ENCODE measurements at regions not wholly inside any gene's neighbourhood (a gene's known extent, or its start where the extent isn't known, plus 50 kb on each side); places are given as distances from the start of the nearest gene placed in this dataset.

DNA sequence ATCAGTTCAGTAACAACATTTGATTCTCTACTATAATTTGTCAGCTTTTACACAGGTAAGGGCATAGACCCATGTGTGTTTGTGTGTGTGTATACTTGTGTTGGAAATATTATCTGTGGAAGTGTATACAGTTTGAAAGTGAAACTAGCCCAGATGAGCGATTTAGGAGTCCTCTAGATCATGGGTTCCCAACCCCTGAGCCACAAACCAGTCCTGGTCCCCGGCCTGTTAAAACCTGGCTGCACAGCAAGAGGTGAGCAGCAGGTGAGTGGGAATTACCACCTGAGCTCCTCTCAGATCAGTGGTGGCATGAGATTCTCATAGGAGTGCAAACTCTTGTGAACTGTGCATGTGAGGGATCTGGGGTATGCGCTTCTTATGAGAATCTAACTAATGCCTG, 1221.5 kb upstream of the SORCS1 start:
- TF ChIP-seq, protein P1, sequence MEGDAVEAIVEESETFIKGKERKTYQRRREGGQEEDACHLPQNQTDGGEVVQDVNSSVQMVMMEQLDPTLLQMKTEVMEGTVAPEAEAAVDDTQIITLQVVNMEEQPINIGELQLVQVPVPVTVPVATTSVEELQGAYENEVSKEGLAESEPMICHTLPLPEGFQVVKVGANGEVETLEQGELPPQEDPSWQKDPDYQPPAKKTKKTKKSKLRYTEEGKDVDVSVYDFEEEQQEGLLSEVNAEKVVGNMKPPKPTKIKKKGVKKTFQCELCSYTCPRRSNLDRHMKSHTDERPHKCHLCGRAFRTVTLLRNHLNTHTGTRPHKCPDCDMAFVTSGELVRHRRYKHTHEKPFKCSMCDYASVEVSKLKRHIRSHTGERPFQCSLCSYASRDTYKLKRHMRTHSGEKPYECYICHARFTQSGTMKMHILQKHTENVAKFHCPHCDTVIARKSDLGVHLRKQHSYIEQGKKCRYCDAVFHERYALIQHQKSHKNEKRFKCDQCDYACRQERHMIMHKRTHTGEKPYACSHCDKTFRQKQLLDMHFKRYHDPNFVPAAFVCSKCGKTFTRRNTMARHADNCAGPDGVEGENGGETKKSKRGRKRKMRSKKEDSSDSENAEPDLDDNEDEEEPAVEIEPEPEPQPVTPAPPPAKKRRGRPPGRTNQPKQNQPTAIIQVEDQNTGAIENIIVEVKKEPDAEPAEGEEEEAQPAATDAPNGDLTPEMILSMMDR (IDR thresholded peaks at IDR 0.05 in 2 of 3, conservative IDR thresholded peaks at IDR 0.05 in 1 of 3; ENCODE audit: borderline replicate concordance in 1 of 3, insufficient read depth in 1 of 3, low read depth in 2 of 3, low read length in 2 of 3): no peak
- TF ChIP-seq, protein P2, sequence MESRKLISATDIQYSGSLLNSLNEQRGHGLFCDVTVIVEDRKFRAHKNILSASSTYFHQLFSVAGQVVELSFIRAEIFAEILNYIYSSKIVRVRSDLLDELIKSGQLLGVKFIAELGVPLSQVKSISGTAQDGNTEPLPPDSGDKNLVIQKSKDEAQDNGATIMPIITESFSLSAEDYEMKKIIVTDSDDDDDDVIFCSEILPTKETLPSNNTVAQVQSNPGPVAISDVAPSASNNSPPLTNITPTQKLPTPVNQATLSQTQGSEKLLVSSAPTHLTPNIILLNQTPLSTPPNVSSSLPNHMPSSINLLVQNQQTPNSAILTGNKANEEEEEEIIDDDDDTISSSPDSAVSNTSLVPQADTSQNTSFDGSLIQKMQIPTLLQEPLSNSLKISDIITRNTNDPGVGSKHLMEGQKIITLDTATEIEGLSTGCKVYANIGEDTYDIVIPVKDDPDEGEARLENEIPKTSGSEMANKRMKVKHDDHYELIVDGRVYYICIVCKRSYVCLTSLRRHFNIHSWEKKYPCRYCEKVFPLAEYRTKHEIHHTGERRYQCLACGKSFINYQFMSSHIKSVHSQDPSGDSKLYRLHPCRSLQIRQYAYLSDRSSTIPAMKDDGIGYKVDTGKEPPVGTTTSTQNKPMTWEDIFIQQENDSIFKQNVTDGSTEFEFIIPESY (IDR thresholded peaks at IDR 0.05; ENCODE audit: extremely low read depth, insufficient replicate concordance, low read length): no peak
- TF ChIP-seq EZH2 (IDR thresholded peaks at IDR 0.05) (no peak), ATF3 (IDR thresholded peaks at IDR 0.05) (no peak), CEBPB (IDR thresholded peaks at IDR 0.05; ENCODE audit: low read depth) (no peak), EZH2phosphoT487 (IDR thresholded peaks at IDR 0.05; ENCODE audit: borderline replicate concordance) (no peak), MAX (IDR thresholded peaks at IDR 0.05) (no peak), POLR2AphosphoS5 (IDR thresholded peaks at IDR 0.05; ENCODE audit: low read depth, low read length) (no peak), RAD21 (IDR thresholded peaks at IDR 0.05; ENCODE audit: low read depth) (no peak), POLR2A (IDR thresholded peaks at IDR 0.05; ENCODE audit: borderline replicate concordance, extremely low read depth, insufficient read depth, insufficient read length) (no peak), ZNF274 (IDR thresholded peaks at IDR 0.05; ENCODE audit: low read depth, low read length) (no peak), YY1 (IDR thresholded peaks at IDR 0.05; ENCODE audit: extremely low read depth, insufficient replicate concordance, low read depth, low read length) (no peak), TCF7L2 (IDR thresholded peaks at IDR 0.05; ENCODE audit: borderline replicate concordance, extremely low read depth, insufficient read depth, insufficient read length) (no peak)
- TF ChIP-seq, protein P3, sequence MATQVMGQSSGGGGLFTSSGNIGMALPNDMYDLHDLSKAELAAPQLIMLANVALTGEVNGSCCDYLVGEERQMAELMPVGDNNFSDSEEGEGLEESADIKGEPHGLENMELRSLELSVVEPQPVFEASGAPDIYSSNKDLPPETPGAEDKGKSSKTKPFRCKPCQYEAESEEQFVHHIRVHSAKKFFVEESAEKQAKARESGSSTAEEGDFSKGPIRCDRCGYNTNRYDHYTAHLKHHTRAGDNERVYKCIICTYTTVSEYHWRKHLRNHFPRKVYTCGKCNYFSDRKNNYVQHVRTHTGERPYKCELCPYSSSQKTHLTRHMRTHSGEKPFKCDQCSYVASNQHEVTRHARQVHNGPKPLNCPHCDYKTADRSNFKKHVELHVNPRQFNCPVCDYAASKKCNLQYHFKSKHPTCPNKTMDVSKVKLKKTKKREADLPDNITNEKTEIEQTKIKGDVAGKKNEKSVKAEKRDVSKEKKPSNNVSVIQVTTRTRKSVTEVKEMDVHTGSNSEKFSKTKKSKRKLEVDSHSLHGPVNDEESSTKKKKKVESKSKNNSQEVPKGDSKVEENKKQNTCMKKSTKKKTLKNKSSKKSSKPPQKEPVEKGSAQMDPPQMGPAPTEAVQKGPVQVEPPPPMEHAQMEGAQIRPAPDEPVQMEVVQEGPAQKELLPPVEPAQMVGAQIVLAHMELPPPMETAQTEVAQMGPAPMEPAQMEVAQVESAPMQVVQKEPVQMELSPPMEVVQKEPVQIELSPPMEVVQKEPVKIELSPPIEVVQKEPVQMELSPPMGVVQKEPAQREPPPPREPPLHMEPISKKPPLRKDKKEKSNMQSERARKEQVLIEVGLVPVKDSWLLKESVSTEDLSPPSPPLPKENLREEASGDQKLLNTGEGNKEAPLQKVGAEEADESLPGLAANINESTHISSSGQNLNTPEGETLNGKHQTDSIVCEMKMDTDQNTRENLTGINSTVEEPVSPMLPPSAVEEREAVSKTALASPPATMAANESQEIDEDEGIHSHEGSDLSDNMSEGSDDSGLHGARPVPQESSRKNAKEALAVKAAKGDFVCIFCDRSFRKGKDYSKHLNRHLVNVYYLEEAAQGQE (IDR thresholded peaks at IDR 0.05; ENCODE audit: low read depth): no peak

Measured in HCT116 (cell line).